ENCODE measurements at regions not wholly inside any gene's neighbourhood (a gene's known extent, or its start where the extent isn't known, plus 50 kb on each side); places are given as distances from the start of the nearest gene placed in this dataset.

GRCh38 chr11:19404787-19405186 is 164.0 kb upstream of the E2F8 start:
- no peak for TF ChIP-seq CTCF (IDR thresholded peaks at IDR 0.05; ENCODE audit: control extremely low read depth, extremely low read depth)
- Histone ChIP-seq H3K9me3 (ENCODE audit: control insufficient read depth in 4 of 4, insufficient read depth in 3 of 4, low read length in 3 of 4) (peaks cover 0 to 3% (median 0%) of the 10 kb centered on the region in 4 donors), H3K4me1 (ENCODE audit: control insufficient read depth in 5 of 5, insufficient read depth in 5 of 5, low read length in 5 of 5) (peaks cover 0 to 6% (median 0%) of the 10 kb centered on the region in 5 donors), H3K9ac (ENCODE audit: insufficient read depth in 1 of 2, low read length in 2 of 2) (no peak overlapping the region), H3K27me3 (ENCODE audit: control insufficient read depth in 3 of 3, insufficient read depth in 3 of 3, low read length in 2 of 3) (peaks cover 0 to 7% (median 0%) of the 10 kb centered on the region in 3 donors), H3K36me3 (ENCODE audit: control insufficient read depth in 4 of 4, insufficient read depth in 4 of 4, low read length in 4 of 4) (no peaks in the 10 kb centered on the region), H3K4me3 (no peak overlapping the region), H3K27ac (ENCODE audit: low read depth in 1 of 2, low read length in 1 of 2) (no peak overlapping the region)
- WGBS, 2 donors: 56 to 64% methylated on average over 6 of the region's 6 CpGs
- ATAC-seq (ENCODE audit: insufficient read depth, low FRiP score): no peak
- no peak for DNase-seq

DNA sequence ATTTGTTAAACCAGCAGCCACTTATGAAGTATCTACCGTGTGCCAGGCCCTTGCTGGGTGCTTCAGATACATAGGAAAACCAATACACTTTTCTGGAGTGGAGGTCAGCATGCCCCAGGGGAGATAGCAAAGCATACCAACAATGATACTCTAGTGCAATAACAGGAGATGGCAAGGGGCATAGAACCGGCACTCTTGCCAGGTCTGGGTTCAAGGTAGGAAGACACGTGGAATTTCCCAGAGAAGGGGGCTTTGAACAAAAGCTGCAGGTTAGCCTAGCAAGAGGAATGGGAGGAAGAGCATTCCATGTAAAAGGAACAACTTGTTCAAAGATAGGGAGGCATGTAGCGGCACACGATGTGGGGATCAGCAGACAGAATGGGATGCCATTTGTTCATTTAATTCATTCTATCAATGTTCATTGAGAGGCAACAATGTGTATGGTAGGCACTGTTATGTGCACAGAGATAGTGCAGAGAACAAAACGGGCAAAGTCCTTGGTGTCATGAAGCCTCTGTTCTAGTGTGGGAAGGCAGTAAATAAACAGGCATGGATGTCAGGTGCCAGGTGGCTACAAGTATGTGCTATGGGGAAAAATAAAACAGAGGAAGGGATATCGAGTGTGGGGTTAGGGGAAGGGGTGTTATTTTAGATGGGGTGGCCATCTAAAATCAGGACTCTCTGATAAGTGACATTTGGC is 162.6 kb upstream of the E2F8 start:
- Histone ChIP-seq H3K9me3 (ENCODE audit: control insufficient read depth in 4 of 4, insufficient read depth in 3 of 4, low read length in 3 of 4) (peaks cover 0 to 3% (median 0%) of the 10 kb centered on the region in 4 donors), H3K27me3 (ENCODE audit: control insufficient read depth in 3 of 3, insufficient read depth in 3 of 3, low read length in 2 of 3) (peaks cover 0 to 7% (median 0%) of the 10 kb centered on the region in 3 donors), H3K4me3 (no peak overlapping the region), H3K4me1 (ENCODE audit: control insufficient read depth in 5 of 5, insufficient read depth in 5 of 5, low read length in 5 of 5) (peaks cover 0 to 13% (median 3%) of the 10 kb centered on the region in 5 donors), H3K36me3 (ENCODE audit: control insufficient read depth in 4 of 4, insufficient read depth in 4 of 4, low read length in 4 of 4) (no peaks in the 10 kb centered on the region), H3K9ac (ENCODE audit: insufficient read depth in 1 of 2, low read length in 2 of 2) (no peak overlapping the region), H3K27ac (ENCODE audit: low read depth in 1 of 2, low read length in 1 of 2) (no peak overlapping the region)
- no peak for DNase-seq
- 74 to 77% methylated on average over 7 of the region's 7 CpGs for WGBS, 2 donors
- ATAC-seq (ENCODE audit: insufficient read depth, low FRiP score): no peak
- no peak for TF ChIP-seq CTCF (IDR thresholded peaks at IDR 0.05; ENCODE audit: control extremely low read depth, extremely low read depth)

DNA sequence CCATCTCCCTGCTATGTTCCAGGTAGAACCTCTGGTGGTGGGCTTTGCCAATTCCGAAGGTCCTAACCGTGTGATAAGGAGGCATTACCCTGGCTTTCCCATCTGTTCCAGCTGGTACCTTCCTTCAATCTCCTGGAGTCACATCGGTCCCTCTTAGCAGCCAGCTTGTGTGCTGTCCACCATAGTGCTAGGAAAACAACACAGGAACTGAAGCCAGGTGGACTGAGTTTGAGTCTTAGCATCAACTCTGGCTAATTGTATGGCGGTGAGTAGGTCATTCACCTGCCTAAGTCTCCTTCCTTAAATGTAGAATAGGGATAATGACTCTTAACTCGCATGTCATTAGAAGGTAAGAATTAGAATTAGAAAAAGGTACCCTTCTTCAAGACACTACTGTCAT is 159.6 kb upstream of the E2F8 start:
- Histone ChIP-seq H3K4me1 (ENCODE audit: control insufficient read depth in 5 of 5, insufficient read depth in 5 of 5, low read length in 5 of 5) (peaks cover 0 to 17% (median 3%) of the 10 kb centered on the region in 5 donors), H3K4me3 (no peak overlapping the region), H3K27me3 (ENCODE audit: control insufficient read depth in 3 of 3, insufficient read depth in 3 of 3, low read length in 2 of 3) (peaks cover 0 to 6% (median 3%) of the 10 kb centered on the region in 3 donors), H3K36me3 (ENCODE audit: control insufficient read depth in 4 of 4, insufficient read depth in 4 of 4, low read length in 4 of 4) (no peaks in the 10 kb centered on the region), H3K27ac (ENCODE audit: low read depth in 1 of 2, low read length in 1 of 2) (no peak overlapping the region), H3K9me3 (ENCODE audit: control insufficient read depth in 4 of 4, insufficient read depth in 3 of 4, low read length in 3 of 4) (no peaks in the 10 kb centered on the region), H3K9ac (ENCODE audit: insufficient read depth in 1 of 2, low read length in 2 of 2) (no peak overlapping the region)
- WGBS, 2 donors: 93 to 98% methylated on average over 5 of the region's 5 CpGs
- no peak for ATAC-seq (ENCODE audit: insufficient read depth, low FRiP score)
- TF ChIP-seq CTCF (IDR thresholded peaks at IDR 0.05; ENCODE audit: control extremely low read depth, extremely low read depth): no peak
- DNase-seq: no peak

All from lung (tissue), 11 donors.